B cell (primary cell): ENCODE measurements at regions not wholly inside any gene's neighbourhood (a gene's known extent, or its start where the extent isn't known, plus 50 kb on each side); places are given as distances from the start of the nearest gene placed in this dataset.

Experiments
- EZH2 ChIP-seq: IDR thresholded peaks from 2 replicates; pipeline ENCODE4 v1.6.1; 2012; ENCODE audit warnings: borderline replicate concordance, low read depth, mild to moderate bottlenecking, moderate library complexity, low read length; ENCODE audit not compliant: insufficient read depth, poor library complexity, severe bottlenecking
- TF ChIP-seq, protein P1 (sequence below): fragments of 200-600 bp; IDR thresholded peaks from one replicate; pipeline ENCODE4 v1.8.0; 2022; ENCODE audit warnings: antibody characterized with exemption, mild to moderate bottlenecking

GRCh38 chr12:132437252-132437932 is 52.6 kb upstream of the FBRSL1 start:
- TF ChIP-seq, protein P1, sequence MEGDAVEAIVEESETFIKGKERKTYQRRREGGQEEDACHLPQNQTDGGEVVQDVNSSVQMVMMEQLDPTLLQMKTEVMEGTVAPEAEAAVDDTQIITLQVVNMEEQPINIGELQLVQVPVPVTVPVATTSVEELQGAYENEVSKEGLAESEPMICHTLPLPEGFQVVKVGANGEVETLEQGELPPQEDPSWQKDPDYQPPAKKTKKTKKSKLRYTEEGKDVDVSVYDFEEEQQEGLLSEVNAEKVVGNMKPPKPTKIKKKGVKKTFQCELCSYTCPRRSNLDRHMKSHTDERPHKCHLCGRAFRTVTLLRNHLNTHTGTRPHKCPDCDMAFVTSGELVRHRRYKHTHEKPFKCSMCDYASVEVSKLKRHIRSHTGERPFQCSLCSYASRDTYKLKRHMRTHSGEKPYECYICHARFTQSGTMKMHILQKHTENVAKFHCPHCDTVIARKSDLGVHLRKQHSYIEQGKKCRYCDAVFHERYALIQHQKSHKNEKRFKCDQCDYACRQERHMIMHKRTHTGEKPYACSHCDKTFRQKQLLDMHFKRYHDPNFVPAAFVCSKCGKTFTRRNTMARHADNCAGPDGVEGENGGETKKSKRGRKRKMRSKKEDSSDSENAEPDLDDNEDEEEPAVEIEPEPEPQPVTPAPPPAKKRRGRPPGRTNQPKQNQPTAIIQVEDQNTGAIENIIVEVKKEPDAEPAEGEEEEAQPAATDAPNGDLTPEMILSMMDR, result no peak
- TF ChIP-seq EZH2, result no peak
